K562 (cell line): ENCODE measurements at regions not wholly inside any gene's neighbourhood (a gene's known extent, or its start where the extent isn't known, plus 50 kb on each side); places are given as distances from the start of the nearest gene placed in this dataset.

Source experiments
- KLF6 ChIP-seq: fragments of 250-450 bp; sonication (Bioruptor Pico); IDR thresholded peaks from 2 replicates; pipeline ENCODE4 v1.4.0; 2020; ENCODE audit warnings: mild to moderate bottlenecking, moderate library complexity, borderline replicate concordance
- NFRKB ChIP-seq: fragments of 450-650 bp; IDR thresholded peaks from 2 replicates; pipeline ENCODE4 v1.6.1; 2016; ENCODE audit warnings: low read depth
- NFXL1 ChIP-seq: fragments of 450-650 bp; formaldehyde crosslinking; IDR thresholded peaks from 2 replicates; pipeline ENCODE4 v1.4.0; 2021; ENCODE audit warnings: mild to moderate bottlenecking
- PHTF2 ChIP-seq: fragments of 250-450 bp; sonication (Bioruptor Pico); IDR thresholded peaks from 2 replicates; pipeline ENCODE4 v1.5.0; 2021; ENCODE audit warnings: mild to moderate bottlenecking
- RHOXF2B ChIP-seq: fragments of 250-450 bp; sonication (Bioruptor Pico); conservative IDR thresholded peaks from 2 replicates; pipeline ENCODE4 v1.5.1; 2021
- SAFB2 ChIP-seq: fragments of 200-400 bp; formaldehyde crosslinking; IDR thresholded peaks from 2 replicates; pipeline ENCODE4 v1.6.1; 2018; ENCODE audit warnings: borderline replicate concordance, low read length, low read depth, moderate library complexity; ENCODE audit not compliant: severe bottlenecking
- TF ChIP-seq, protein P1 (sequence below): fragments of 450-650 bp; formaldehyde crosslinking; conservative IDR thresholded peaks from 2 replicates; pipeline ENCODE4 v1.4.0; 2022; ENCODE audit warnings: mild to moderate bottlenecking, missing genetic modification characterization
- TF ChIP-seq, protein P2 (sequence below): IDR thresholded peaks from 2 replicates; pipeline ENCODE4 v1.6.1; 2011; ENCODE audit warnings: borderline replicate concordance, low read depth, mild to moderate bottlenecking, moderate library complexity, low read length; ENCODE audit not compliant: insufficient read depth, poor library complexity, severe bottlenecking

DNA sequence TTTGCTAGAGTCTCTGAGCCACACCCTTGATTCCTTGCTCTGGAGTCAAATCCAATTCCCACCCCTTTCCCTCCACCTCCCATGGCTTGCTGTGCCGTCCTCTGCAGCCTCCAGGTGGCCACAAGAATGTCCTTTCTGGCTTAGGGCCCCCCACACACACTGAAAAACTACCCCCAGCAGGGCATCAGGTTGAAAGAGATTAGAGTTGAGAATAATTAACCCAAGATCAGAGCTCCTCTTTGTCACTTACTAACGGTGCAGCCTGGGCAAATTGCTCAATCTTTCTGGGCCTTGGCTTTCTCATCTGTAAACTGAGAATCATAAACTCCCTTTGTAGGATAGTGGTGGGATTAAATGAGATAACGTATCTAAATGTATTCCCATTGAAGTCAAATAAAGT lies 78.5 kb downstream of the MRPL46 start (continued):
- TF ChIP-seq, protein P1, sequence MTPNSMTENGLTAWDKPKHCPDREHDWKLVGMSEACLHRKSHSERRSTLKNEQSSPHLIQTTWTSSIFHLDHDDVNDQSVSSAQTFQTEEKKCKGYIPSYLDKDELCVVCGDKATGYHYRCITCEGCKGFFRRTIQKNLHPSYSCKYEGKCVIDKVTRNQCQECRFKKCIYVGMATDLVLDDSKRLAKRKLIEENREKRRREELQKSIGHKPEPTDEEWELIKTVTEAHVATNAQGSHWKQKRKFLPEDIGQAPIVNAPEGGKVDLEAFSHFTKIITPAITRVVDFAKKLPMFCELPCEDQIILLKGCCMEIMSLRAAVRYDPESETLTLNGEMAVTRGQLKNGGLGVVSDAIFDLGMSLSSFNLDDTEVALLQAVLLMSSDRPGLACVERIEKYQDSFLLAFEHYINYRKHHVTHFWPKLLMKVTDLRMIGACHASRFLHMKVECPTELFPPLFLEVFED (CRISPR knock-in tag): no peak
- TF ChIP-seq NFXL1 (CRISPR knock-in tag) (no peak), RHOXF2B (CRISPR knock-in tag) (no peak), NFRKB (no peak), SAFB2 (no peak), KLF6 (CRISPR knock-in tag) (no peak), PHTF2 (CRISPR knock-in tag) (no peak)
- TF ChIP-seq, protein P2, sequence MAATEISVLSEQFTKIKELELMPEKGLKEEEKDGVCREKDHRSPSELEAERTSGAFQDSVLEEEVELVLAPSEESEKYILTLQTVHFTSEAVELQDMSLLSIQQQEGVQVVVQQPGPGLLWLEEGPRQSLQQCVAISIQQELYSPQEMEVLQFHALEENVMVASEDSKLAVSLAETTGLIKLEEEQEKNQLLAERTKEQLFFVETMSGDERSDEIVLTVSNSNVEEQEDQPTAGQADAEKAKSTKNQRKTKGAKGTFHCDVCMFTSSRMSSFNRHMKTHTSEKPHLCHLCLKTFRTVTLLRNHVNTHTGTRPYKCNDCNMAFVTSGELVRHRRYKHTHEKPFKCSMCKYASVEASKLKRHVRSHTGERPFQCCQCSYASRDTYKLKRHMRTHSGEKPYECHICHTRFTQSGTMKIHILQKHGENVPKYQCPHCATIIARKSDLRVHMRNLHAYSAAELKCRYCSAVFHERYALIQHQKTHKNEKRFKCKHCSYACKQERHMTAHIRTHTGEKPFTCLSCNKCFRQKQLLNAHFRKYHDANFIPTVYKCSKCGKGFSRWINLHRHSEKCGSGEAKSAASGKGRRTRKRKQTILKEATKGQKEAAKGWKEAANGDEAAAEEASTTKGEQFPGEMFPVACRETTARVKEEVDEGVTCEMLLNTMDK: no peak
